Loucy (cell line): ENCODE measurements at regions not wholly inside any gene's neighbourhood (a gene's known extent, or its start where the extent isn't known, plus 50 kb on each side); places are given as distances from the start of the nearest gene placed in this dataset.

Experiments used
- H2AFZ ChIP-seq: fragments of 200-600 bp; sonication (generic); 2 replicates; pipeline ENCODE4 v1.6.0; 2016; ENCODE audit warnings: antibody characterized with exemption, mild to moderate bottlenecking, low read length, moderate library complexity
- H3F3A ChIP-seq: fragments of 200-600 bp; 2 replicates; pipeline ENCODE4 v1.6.0; 2016; ENCODE audit warnings: antibody characterized with exemption, low read depth, mild to moderate bottlenecking
- H3K27me3 ChIP-seq: fragments of 200-600 bp; sonication (generic); 2 replicates; pipeline ENCODE4 v1.6.1; 2014; ENCODE audit warnings: low read length, mild to moderate bottlenecking; ENCODE audit not compliant: insufficient read depth, poor library complexity, severe bottlenecking
- H3K36me3 ChIP-seq: fragments of 200-600 bp; sonication (generic); 2 replicates; pipeline ENCODE4 v1.6.1; 2016; ENCODE audit warnings: low read length; ENCODE audit not compliant: insufficient read depth
- H3K4me1 ChIP-seq: fragments of 200-600 bp; sonication (generic); 2 replicates; pipeline ENCODE4 v1.5.1; 2014; ENCODE audit warnings: low read length, mild to moderate bottlenecking; ENCODE audit not compliant: insufficient read depth, poor library complexity, severe bottlenecking
- H3K4me2 ChIP-seq: fragments of 200-600 bp; sonication (generic); 2 replicates; pipeline ENCODE4 v1.6.0; 2014; ENCODE audit warnings: antibody characterized with exemption, low read length, low read depth, mild to moderate bottlenecking; ENCODE audit not compliant: poor library complexity, severe bottlenecking
- H3K4me3 ChIP-seq: fragments of 200-600 bp; sonication (generic); 2 replicates; pipeline ENCODE4 v1.5.1; 2014; ENCODE audit warnings: low read length, mild to moderate bottlenecking, mixed read lengths; ENCODE audit not compliant: poor library complexity, severe bottlenecking
- H3K79me2 ChIP-seq: fragments of 200-600 bp; sonication (generic); 2 replicates; pipeline ENCODE4 v1.6.1; 2014; ENCODE audit warnings: low read length; ENCODE audit not compliant: insufficient read depth
- H3K9ac ChIP-seq: fragments of 200-600 bp; sonication (generic); 2 replicates; pipeline ENCODE4 v1.6.0; 2014; ENCODE audit warnings: mild to moderate bottlenecking, low read depth, low read length, moderate library complexity; ENCODE audit not compliant: poor library complexity, severe bottlenecking
- H3K9me2 ChIP-seq: fragments of 200-600 bp; sonication (generic); replicated peaks from 2 replicates; pipeline ENCODE4 v1.6.1; 2016; ENCODE audit warnings: low read depth, low read length, mixed read lengths
- H3K9me3 ChIP-seq: fragments of 200-600 bp; sonication (generic); 2 replicates; pipeline ENCODE4 v1.6.1; 2014; ENCODE audit warnings: mild to moderate bottlenecking, antibody characterized with exemption, low read length, low read depth; ENCODE audit not compliant: insufficient read depth
- H4K20me1 ChIP-seq: fragments of 200-600 bp; sonication (generic); 2 replicates; pipeline ENCODE4 v1.6.0; 2014; ENCODE audit warnings: antibody characterized with exemption, low read length, mild to moderate bottlenecking; ENCODE audit not compliant: insufficient read depth, poor library complexity, severe bottlenecking
- CTCF ChIP-seq: fragments of 200-600 bp; sonication (generic); conservative IDR thresholded peaks from 2 replicates; pipeline ENCODE4 v1.5.1; 2014; ENCODE audit warnings: mild to moderate bottlenecking, antibody characterized with exemption, low read length
- EZH2phosphoT487 ChIP-seq: fragments of 200-600 bp; IDR thresholded peaks from 2 replicates; pipeline ENCODE4 v1.6.1; 2018; ENCODE audit warnings: antibody characterized with exemption, mild to moderate bottlenecking, moderate library complexity, borderline replicate concordance

DNA sequence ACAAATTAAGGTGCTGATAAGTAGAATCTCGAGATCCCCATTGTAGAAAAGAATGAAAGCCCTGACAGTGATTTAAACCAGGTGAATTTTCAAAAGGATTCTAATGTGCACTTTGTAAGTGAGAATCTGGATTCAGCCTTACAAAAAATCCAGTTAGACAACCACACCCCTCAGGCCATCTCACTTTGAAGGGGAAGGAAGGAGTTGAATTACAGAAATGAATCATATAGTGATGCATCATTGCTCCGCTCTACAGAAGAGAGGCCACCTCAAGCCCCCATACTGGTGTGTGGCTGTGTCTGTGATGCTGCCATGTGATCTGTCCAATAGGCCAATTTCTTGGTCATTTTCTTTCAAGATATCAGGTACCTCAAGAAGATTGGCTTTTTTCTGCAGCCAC, 85.5 kb upstream of the NT5E start:
- Histone ChIP-seq H2AFZ (no peak overlapping the region), H3K9me3 (no peaks in the 10 kb centered on the region), H3K27me3 (no peaks in the 10 kb centered on the region), H3K4me2 (no peak overlapping the region), H3K79me2 (no peaks in the 10 kb centered on the region), H3K4me3 (no peak overlapping the region), H3K4me1 (no peaks in the 10 kb centered on the region), H3F3A (no peaks in the 10 kb centered on the region), H3K36me3 (no peaks in the 10 kb centered on the region), H3K9me2 (no peaks in the 10 kb centered on the region), H3K9ac (no peak overlapping the region), H4K20me1 (no peaks in the 10 kb centered on the region)
- TF ChIP-seq EZH2phosphoT487 (no peak), CTCF (no peak)

- no peaks in the 10 kb centered on the region for H3K79me2 ChIP-seq
- no peaks in the 10 kb centered on the region for H3K27me3 ChIP-seq
- no peaks in the 10 kb centered on the region for H3K9me3 ChIP-seq
- no peaks in the 10 kb centered on the region for H3K36me3 ChIP-seq
- H3K4me3 ChIP-seq: no peak overlapping the region
- H3F3A ChIP-seq: no peaks in the 10 kb centered on the region
- H2AFZ ChIP-seq: no peak overlapping the region
- H3K4me1 ChIP-seq: no peaks in the 10 kb centered on the region
- H3K9me2 ChIP-seq: no peaks in the 10 kb centered on the region
- H4K20me1 ChIP-seq: no peaks in the 10 kb centered on the region
- no peak overlapping the region for H3K9ac ChIP-seq
- TF ChIP-seq EZH2phosphoT487 (no peak), CTCF (no peak)
- no peak overlapping the region for H3K4me2 ChIP-seq
These were observed 86.0 kb upstream of the NT5E start for GRCh38 chr6:85363870-85364269.

GRCh38 chr6:85362652-85363310, 87.1 kb upstream of the NT5E start:
- no peak overlapping the region for H3K4me2 ChIP-seq
- no peak overlapping the region for H3K9ac ChIP-seq
- TF ChIP-seq EZH2phosphoT487: no peak
- no peak for TF ChIP-seq CTCF
- no peaks in the 10 kb centered on the region for H3K4me1 ChIP-seq
- H3K9me3 ChIP-seq: no peaks in the 10 kb centered on the region
- no peaks in the 10 kb centered on the region for H3K27me3 ChIP-seq
- H2AFZ ChIP-seq: no peak overlapping the region
- no peaks in the 10 kb centered on the region for H4K20me1 ChIP-seq
- no peaks in the 10 kb centered on the region for H3K9me2 ChIP-seq
- no peaks in the 10 kb centered on the region for H3K79me2 ChIP-seq
- no peak overlapping the region for H3K4me3 ChIP-seq
- no peaks in the 10 kb centered on the region for H3K36me3 ChIP-seq
- H3F3A ChIP-seq: no peaks in the 10 kb centered on the region
